ENCODE measurements at regions not wholly inside any gene's neighbourhood (a gene's known extent, or its start where the extent isn't known, plus 50 kb on each side); places are given as distances from the start of the nearest gene placed in this dataset.

DNA sequence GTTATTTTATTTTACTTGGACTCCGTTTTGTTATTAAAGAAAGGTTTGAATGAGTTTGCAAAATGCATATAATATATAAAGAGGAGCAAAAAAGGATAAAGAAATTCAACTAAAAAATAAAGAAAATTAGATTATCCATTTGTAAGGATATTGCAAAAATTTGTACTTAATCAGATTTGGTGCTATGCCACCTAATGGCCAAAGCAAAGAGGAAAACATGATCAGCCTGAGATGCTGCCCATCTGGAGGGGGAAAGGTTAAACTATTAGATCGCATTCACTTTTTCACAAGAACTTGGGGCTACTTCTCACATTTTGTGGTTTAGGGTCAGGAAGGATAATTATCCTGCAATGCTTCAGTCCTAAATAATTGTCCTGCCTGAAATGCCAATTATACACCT is 350.6 kb downstream of the MLLT3 start:
- no peak for FAIRE-seq
- Histone ChIP-seq H4K20me1 (replicated peaks; ENCODE audit: control insufficient read depth, insufficient read depth, low read length) (no peaks in the 10 kb centered on the region), H3K27ac (ENCODE audit: extremely low read depth, low read depth, low read length) (no peak overlapping the region), H3K9ac (ENCODE audit: insufficient read depth in 1 of 2, low read depth in 2 of 2, low read length in 2 of 2) (no peak overlapping the region), H2AFZ (ENCODE audit: low read depth, low read length) (no peak overlapping the region), H3K4me2 (ENCODE audit: insufficient read depth, low read length) (no peak overlapping the region), H3K9me3 (replicated peaks; ENCODE audit: control insufficient read depth, insufficient read depth, low read depth, low read length) (no peaks in the 10 kb centered on the region), H3K27me3 (ENCODE audit: control insufficient read depth in 2 of 2, insufficient read depth in 2 of 2, low read length in 2 of 2) (no peaks in the 10 kb centered on the region), H3K36me3 (ENCODE audit: control insufficient read depth, insufficient read depth, low read length) (no peaks in the 10 kb centered on the region), H3K4me1 (replicated peaks in 1 of 2; ENCODE audit: control insufficient read depth in 2 of 2, insufficient read depth in 2 of 2, low read length in 2 of 2) (no peaks in the 10 kb centered on the region), H3K9me1 (ENCODE audit: control insufficient read depth, insufficient read depth, low read length) (no peaks in the 10 kb centered on the region), H3K79me2 (ENCODE audit: control insufficient read depth, insufficient read depth, low read length) (no peaks in the 10 kb centered on the region), H3K4me3 (no peak overlapping the region)
- no peak for ATAC-seq
- ChIA-PET CTCF (ENCODE audit: low intra/inter-chr PET ratio) (no interaction called here), POLR2A (no interaction called here)
- in situ Hi-C loops (cut with MboI), result no loop called here
- BruUV-seq (replicated peaks), result no TSS peak
- DNase-seq (ENCODE audit: extremely low read depth in 1 of 4, low spot score in 3 of 4), result no peak
- 0% methylated on average over 2 of the region's 2 CpGs for WGBS (ENCODE audit: insufficient coverage, low coverage, missing lambda C conversion rate)
- intact Hi-C loops (cut with micrococcal nuclease), result no loop called here
- no peak for TF ChIP-seq ZBTB8A (IDR thresholded peaks at IDR 0.05; ENCODE audit: partially characterized antibody)
- TF ChIP-seq ATF2 (CRISPR knock-in tag; IDR thresholded peaks at IDR 0.05), result no peak
- TF ChIP-seq ZNF780A (CRISPR knock-in tag; IDR thresholded peaks at IDR 0.05), result no peak
- TF ChIP-seq ZBTB2 (IDR thresholded peaks at IDR 0.05), result no peak
- no peak for TF ChIP-seq SMARCE1 (IDR thresholded peaks at IDR 0.05)
- no peak for TF ChIP-seq RBM25 (IDR thresholded peaks at IDR 0.05; ENCODE audit: low read depth, low read length, severe bottlenecking)
- no peak for TF ChIP-seq CC2D1A (IDR thresholded peaks at IDR 0.05)
- TF ChIP-seq DPF2 (IDR thresholded peaks at IDR 0.05), result no peak
- TF ChIP-seq POLR3G (IDR thresholded peaks at IDR 0.05; ENCODE audit: extremely low read depth, insufficient read length, insufficient replicate concordance), result no peak
- no peak for TF ChIP-seq IFI16 (CRISPR knock-in tag; IDR thresholded peaks at IDR 0.05)
- no peak for TF ChIP-seq NUFIP1 (IDR thresholded peaks at IDR 0.05; ENCODE audit: partially characterized antibody)
- TF ChIP-seq MAZ (CRISPR knock-in tag; conservative IDR thresholded peaks at IDR 0.05 in 1 of 2, IDR thresholded peaks at IDR 0.05 in 1 of 2), result no peak
- no peak for TF ChIP-seq ZNF584 (CRISPR knock-in tag; IDR thresholded peaks at IDR 0.05; ENCODE audit: low read depth)
- TF ChIP-seq ZNF398 (CRISPR knock-in tag; IDR thresholded peaks at IDR 0.05), result no peak
- TF ChIP-seq ZNF444 (CRISPR knock-in tag; IDR thresholded peaks at IDR 0.05), result no peak
- TF ChIP-seq, protein P1, sequence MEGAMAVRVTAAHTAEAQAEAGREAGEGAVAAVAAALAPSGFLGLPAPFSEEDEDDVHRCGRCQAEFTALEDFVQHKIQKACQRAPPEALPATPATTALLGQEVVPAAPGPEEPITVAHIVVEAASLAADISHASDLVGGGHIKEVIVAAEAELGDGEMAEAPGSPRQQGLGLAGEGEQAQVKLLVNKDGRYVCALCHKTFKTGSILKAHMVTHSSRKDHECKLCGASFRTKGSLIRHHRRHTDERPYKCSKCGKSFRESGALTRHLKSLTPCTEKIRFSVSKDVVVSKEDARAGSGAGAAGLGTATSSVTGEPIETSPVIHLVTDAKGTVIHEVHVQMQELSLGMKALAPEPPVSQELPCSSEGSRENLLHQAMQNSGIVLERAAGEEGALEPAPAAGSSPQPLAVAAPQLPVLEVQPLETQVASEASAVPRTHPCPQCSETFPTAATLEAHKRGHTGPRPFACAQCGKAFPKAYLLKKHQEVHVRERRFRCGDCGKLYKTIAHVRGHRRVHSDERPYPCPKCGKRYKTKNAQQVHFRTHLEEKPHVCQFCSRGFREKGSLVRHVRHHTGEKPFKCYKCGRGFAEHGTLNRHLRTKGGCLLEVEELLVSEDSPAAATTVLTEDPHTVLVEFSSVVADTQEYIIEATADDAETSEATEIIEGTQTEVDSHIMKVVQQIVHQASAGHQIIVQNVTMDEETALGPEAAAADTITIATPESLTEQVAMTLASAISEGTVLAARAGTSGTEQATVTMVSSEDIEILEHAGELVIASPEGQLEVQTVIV (CRISPR knock-in tag; IDR thresholded peaks at IDR 0.05; ENCODE audit: borderline replicate concordance), result no peak
